ENCODE measurements at regions not wholly inside any gene's neighbourhood (a gene's known extent, or its start where the extent isn't known, plus 50 kb on each side); places are given as distances from the start of the nearest gene placed in this dataset.
"Not testable (repeated sequence)": the region's sequence is repeated elsewhere in the genome, so short reads cannot be mapped to it uniquely, and the experiment has no call there.

GRCh38 chr2:138239902-138240491 is 261.6 kb upstream of the SPOPL start:
- intact Hi-C loops (cut with micrococcal nuclease) = no loop called here
- H3K36me3 Mint-ChIP-seq (ENCODE audit: low read depth) = no peaks in the 10 kb centered on the region
- H3K27me3 Mint-ChIP-seq (ENCODE audit: low read depth) = no peaks in the 10 kb centered on the region
- H3K27ac Mint-ChIP-seq = no peak overlapping the region
- H3K9me3 Mint-ChIP-seq = no peaks in the 10 kb centered on the region
- no peak for DNase-seq (ENCODE audit: low spot score)
- no peak overlapping the region for H3K4me3 Mint-ChIP-seq (ENCODE audit: low read depth)
- H3K4me1 Mint-ChIP-seq (ENCODE audit: low read depth) = no peaks in the 10 kb centered on the region

DNA sequence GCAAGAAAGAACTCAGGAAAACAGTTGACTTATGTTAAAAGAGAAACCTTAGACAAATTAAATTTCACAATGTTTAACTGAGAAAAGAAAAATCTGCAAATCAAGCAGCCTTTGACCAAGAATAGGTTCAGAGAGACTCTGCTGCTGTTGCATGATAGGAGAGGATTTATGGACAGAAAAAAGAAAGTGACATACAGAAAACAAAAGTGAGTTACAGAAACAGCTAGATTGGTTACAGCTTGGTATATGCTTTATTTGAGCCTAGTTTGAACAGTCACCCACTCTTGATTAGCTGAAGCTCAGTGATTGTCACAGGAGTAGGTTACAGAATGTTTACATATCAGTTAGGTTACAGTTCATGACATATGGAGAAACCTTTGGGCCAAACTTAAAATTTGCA is 258.2 kb upstream of the SPOPL start:
- no peaks in the 10 kb centered on the region for H3K27me3 Mint-ChIP-seq (ENCODE audit: low read depth)
- intact Hi-C loops (cut with micrococcal nuclease) = no loop called here
- no peak for DNase-seq (ENCODE audit: low spot score)
- no peaks in the 10 kb centered on the region for H3K4me1 Mint-ChIP-seq (ENCODE audit: low read depth)
- no peaks in the 10 kb centered on the region for H3K9me3 Mint-ChIP-seq
- no peak overlapping the region for H3K27ac Mint-ChIP-seq
- no peak overlapping the region for H3K4me3 Mint-ChIP-seq (ENCODE audit: low read depth)
- H3K36me3 Mint-ChIP-seq (ENCODE audit: low read depth) = no peaks in the 10 kb centered on the region

DNA sequence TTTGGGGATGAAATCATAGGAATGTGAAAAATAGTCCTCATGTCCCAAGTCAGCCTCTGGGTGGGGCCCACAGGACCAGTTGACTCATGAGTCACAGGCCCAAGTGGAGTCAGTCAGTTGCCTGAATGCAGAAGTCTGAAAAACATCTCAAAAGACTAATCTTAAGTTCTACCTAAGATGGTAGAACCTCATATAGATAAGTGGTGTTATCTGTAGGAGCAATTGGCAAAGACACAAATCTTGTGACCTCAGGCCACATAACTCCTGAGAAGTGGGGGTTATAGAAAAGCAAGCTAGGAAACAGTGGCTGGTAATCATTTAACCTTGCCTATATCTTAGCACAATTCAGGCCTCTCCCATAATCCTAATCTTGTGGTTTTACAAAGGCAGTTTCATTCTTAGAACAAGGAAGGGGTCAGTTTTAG is 257.1 kb upstream of the SPOPL start:
- Mint-ChIP-seq H3K27ac (no peak overlapping the region), H3K4me1 (ENCODE audit: low read depth) (no peaks in the 10 kb centered on the region), H3K9me3 (no peaks in the 10 kb centered on the region)

DNA sequence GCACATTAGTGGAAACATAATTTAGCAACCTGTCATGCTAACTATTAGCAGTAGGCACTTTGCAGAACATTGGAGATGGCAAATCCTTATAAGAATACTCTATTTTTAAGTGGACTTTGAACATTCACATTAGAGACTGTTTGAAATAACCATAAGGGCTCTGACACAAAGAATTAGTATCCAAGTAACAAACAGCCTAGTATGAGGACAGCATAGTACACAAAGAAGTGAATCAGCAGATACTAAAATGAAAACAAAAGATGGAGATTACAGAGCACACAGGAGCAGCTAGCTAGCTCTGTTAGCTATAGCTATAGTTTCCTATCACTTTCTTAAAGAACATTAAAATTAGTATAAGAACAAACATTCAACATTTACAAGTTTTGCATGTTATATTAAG is 256.3 kb upstream of the SPOPL start:
- no peaks in the 10 kb centered on the region for H3K36me3 Mint-ChIP-seq (ENCODE audit: low read depth)
- DNase-seq (ENCODE audit: low spot score) = no peak
- no peaks in the 10 kb centered on the region for H3K27me3 Mint-ChIP-seq (ENCODE audit: low read depth)
- H3K27ac Mint-ChIP-seq = no peak overlapping the region
- intact Hi-C loops (cut with micrococcal nuclease) = no loop called here
- H3K9me3 Mint-ChIP-seq = no peaks in the 10 kb centered on the region
- H3K4me1 Mint-ChIP-seq (ENCODE audit: low read depth) = no peaks in the 10 kb centered on the region
- no peak overlapping the region for H3K4me3 Mint-ChIP-seq (ENCODE audit: low read depth)

More for the DNA sequence above, 257.1 kb upstream of the SPOPL start:
- H3K27me3 Mint-ChIP-seq (ENCODE audit: low read depth) = no peaks in the 10 kb centered on the region
- intact Hi-C loops (cut with micrococcal nuclease) = no loop called here
- H3K4me3 Mint-ChIP-seq (ENCODE audit: low read depth) = no peak overlapping the region
- no peak for DNase-seq (ENCODE audit: low spot score)
- H3K36me3 Mint-ChIP-seq (ENCODE audit: low read depth) = no peaks in the 10 kb centered on the region

- Mint-ChIP-seq H3K27ac (no peak overlapping the region), H3K27me3 (ENCODE audit: low read depth) (no peaks in the 10 kb centered on the region), H3K9me3 (no peaks in the 10 kb centered on the region), H3K36me3 (ENCODE audit: low read depth) (no peaks in the 10 kb centered on the region), H3K4me1 (ENCODE audit: low read depth) (no peaks in the 10 kb centered on the region), H3K4me3 (ENCODE audit: low read depth) (no peak overlapping the region)
- no peak for DNase-seq (ENCODE audit: low spot score)
- intact Hi-C loops (cut with micrococcal nuclease) = no loop called here
Observed at GRCh38 chr2:138247302-138247701, 254.3 kb upstream of the SPOPL start.

GRCh38 chr2:138249207-138249606 is 252.4 kb upstream of the SPOPL start:
- H3K27ac Mint-ChIP-seq = no peak overlapping the region
- H3K4me3 Mint-ChIP-seq (ENCODE audit: low read depth) = no peak overlapping the region
- intact Hi-C loops (cut with micrococcal nuclease) = no loop called here
- DNase-seq (ENCODE audit: low spot score) = no peak
- no peaks in the 10 kb centered on the region for H3K9me3 Mint-ChIP-seq
- H3K36me3 Mint-ChIP-seq (ENCODE audit: low read depth) = no peaks in the 10 kb centered on the region
- H3K27me3 Mint-ChIP-seq (ENCODE audit: low read depth) = no peaks in the 10 kb centered on the region
- no peaks in the 10 kb centered on the region for H3K4me1 Mint-ChIP-seq (ENCODE audit: low read depth)

- H3K27me3 Mint-ChIP-seq (ENCODE audit: low read depth); intact Hi-C loops (cut with micrococcal nuclease); H3K36me3 Mint-ChIP-seq (ENCODE audit: low read depth); H3K27ac Mint-ChIP-seq; DNase-seq (ENCODE audit: low spot score); H3K9me3 Mint-ChIP-seq; H3K4me1 Mint-ChIP-seq (ENCODE audit: low read depth); H3K4me3 Mint-ChIP-seq (ENCODE audit: low read depth): not testable (repeated sequence)
Observed at GRCh38 chr2:138250843-138251320, 250.7 kb upstream of the SPOPL start.

DNA sequence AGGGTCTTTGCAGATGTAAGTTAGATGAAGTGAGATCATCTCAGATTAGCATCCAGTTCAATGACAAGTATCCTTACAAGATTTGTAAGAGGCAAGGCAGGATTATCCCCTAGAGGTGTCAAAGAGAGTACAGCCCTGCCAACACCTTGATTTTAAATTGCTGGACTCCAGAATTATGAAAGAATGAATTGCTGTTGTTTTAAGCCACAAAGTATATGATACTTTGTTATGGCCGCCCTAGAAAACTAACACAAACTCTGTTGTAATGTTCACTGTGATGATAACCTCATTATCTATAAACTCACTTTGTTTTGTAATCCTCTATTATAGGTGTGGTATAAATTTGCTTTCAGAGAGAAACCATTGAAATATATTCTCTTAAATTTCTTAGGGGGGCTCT is 249.0 kb upstream of the SPOPL start:
- Mint-ChIP-seq H3K4me3 (ENCODE audit: low read depth) (no peak overlapping the region), H3K9me3 (peaks cover 9% of the 10 kb centered on the region), H3K27me3 (ENCODE audit: low read depth) (no peaks in the 10 kb centered on the region)

GRCh38 chr2:138255670-138256069 is 245.9 kb upstream of the SPOPL start:
- Mint-ChIP-seq H3K27me3 (ENCODE audit: low read depth) (no peaks in the 10 kb centered on the region), H3K4me1 (ENCODE audit: low read depth) (no peaks in the 10 kb centered on the region), H3K27ac (no peak overlapping the region), H3K9me3 (peaks cover 9% of the 10 kb centered on the region), H3K36me3 (ENCODE audit: low read depth) (no peaks in the 10 kb centered on the region), H3K4me3 (ENCODE audit: low read depth) (no peak overlapping the region)
- DNase-seq (ENCODE audit: low spot score) = no peak
- intact Hi-C loops (cut with micrococcal nuclease) = no loop called here

More for the DNA sequence above, 249.0 kb upstream of the SPOPL start:
- no peak overlapping the region for H3K27ac Mint-ChIP-seq
- no peak for DNase-seq (ENCODE audit: low spot score)
- H3K4me1 Mint-ChIP-seq (ENCODE audit: low read depth) = no peaks in the 10 kb centered on the region
- no peaks in the 10 kb centered on the region for H3K36me3 Mint-ChIP-seq (ENCODE audit: low read depth)
- intact Hi-C loops (cut with micrococcal nuclease) = no loop called here

DNA sequence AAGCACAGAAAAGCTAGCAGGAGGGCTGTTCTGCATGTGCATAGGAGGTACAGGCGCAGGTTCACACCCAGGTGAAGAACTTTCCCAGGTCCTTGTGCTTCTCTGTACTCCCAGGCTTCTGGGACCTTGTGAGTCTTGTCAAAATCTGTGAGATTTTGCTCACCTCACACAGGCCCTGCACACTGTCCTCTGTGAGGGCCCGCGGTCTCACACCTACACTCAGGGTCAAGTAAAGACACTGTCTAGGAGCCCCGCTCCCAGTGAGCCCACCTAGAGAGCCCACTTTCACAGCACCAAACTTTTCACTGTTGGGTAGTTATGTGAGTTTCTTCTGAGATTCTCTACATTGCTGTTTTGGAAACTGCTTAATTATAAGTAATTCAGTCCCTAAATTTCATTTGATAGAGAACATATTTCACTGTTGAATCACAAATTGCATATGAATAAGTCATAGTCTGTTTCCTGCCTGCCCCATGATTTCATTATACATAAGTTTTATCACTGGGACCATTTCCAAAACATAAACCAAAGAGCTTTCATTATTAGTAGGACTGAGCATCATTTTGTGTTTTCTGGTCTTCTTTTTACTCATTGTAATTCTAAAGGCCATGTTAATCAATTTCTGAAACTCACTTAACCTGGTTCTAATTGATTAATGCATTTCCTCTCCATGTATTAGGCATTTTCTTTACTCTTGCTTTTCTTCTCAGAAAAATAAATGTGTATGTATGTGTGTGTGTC is 234.2 kb upstream of the SPOPL start:
- Mint-ChIP-seq H3K9me3 (peaks cover 6% of the 10 kb centered on the region), H3K36me3 (ENCODE audit: low read depth) (no peaks in the 10 kb centered on the region)
- no peak for DNase-seq (ENCODE audit: low spot score)

DNA sequence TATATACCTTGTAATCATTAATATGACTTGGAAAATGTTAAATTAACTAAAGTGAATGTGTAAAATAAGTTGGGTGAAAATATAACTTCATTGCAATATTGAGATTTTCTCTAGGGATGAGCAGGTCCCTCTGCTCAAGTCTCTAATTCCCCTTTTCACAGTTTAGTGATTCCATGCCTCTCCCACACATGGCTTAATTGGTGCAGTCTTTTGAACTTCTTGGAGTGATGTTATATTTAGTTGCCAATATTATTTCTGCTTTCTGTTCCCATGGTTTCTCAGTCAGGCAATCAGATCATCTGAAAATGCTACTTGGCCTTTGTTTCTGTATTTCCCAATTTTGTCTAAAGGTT is 233.7 kb upstream of the SPOPL start:
- no peaks in the 10 kb centered on the region for H3K36me3 Mint-ChIP-seq (ENCODE audit: low read depth)
- peaks cover 3% of the 10 kb centered on the region for H3K4me1 Mint-ChIP-seq (ENCODE audit: low read depth)
- DNase-seq (ENCODE audit: low spot score) = no peak
- no peaks in the 10 kb centered on the region for H3K27me3 Mint-ChIP-seq (ENCODE audit: low read depth)
- H3K27ac Mint-ChIP-seq = no peak overlapping the region
- intact Hi-C loops (cut with micrococcal nuclease) = no loop called here
- H3K4me3 Mint-ChIP-seq (ENCODE audit: low read depth) = no peak overlapping the region
- peaks cover under 1% of the 10 kb centered on the region for H3K9me3 Mint-ChIP-seq

More for the DNA sequence above, 234.2 kb upstream of the SPOPL start:
- intact Hi-C loops (cut with micrococcal nuclease) = no loop called here
- no peak overlapping the region for H3K4me3 Mint-ChIP-seq (ENCODE audit: low read depth)
- no peaks in the 10 kb centered on the region for H3K27me3 Mint-ChIP-seq (ENCODE audit: low read depth)
- no peak overlapping the region for H3K27ac Mint-ChIP-seq
- H3K4me1 Mint-ChIP-seq (ENCODE audit: low read depth) = peaks cover 3% of the 10 kb centered on the region

DNA sequence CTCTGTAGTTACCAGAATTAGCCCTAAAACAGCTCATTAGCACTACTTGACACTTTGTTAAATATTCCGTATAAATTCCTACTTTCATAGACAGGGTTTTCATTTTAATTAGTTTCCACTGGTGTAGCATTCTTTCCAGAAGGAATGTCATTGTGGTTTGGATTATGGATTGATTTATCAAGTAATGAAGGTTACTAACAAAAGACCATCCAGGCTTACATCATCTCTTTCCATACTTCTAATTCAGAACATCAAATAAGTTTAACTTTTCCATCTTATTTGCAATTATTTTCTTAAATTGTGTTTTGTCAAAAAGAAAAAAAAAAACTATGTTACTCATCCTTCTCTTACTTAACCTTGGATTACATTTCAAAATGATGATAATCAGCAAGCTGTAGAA is 231.8 kb upstream of the SPOPL start:
- Mint-ChIP-seq H3K27ac (no peak overlapping the region), H3K4me1 (ENCODE audit: low read depth) (peaks cover 3% of the 10 kb centered on the region), H3K27me3 (ENCODE audit: low read depth) (no peaks in the 10 kb centered on the region), H3K36me3 (ENCODE audit: low read depth) (no peaks in the 10 kb centered on the region), H3K4me3 (ENCODE audit: low read depth) (no peak overlapping the region), H3K9me3 (no peaks in the 10 kb centered on the region)
- intact Hi-C loops (cut with micrococcal nuclease) = no loop called here
- DNase-seq (ENCODE audit: low spot score) = no peak

DNA sequence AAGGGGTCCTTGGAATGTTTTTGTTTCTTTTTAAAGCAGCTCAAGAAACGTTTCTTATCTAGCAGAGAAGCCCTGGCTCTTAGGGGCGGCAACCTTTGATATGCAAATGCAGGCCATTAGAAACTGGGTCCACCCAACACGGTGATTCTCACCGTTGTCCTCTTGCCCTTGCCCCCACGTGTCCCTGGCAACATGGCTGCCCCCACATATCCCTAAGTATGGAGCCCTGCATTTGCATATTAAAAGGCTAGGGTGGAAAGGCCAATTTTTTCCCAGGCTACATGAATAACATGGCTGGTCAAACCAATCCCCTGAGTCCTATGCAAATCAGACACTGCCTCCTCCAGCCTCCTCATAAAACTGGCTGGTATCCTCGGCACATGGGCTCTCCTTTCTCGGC is 230.1 kb upstream of the SPOPL start:
- Mint-ChIP-seq H3K27me3 (ENCODE audit: low read depth) (no peaks in the 10 kb centered on the region), H3K9me3 (no peaks in the 10 kb centered on the region)
- intact Hi-C loops (cut with micrococcal nuclease) = no loop called here

More for the DNA sequence above, 230.1 kb upstream of the SPOPL start:
- peaks cover 3% of the 10 kb centered on the region for H3K4me1 Mint-ChIP-seq (ENCODE audit: low read depth)
- H3K27ac Mint-ChIP-seq = no peak overlapping the region
- H3K4me3 Mint-ChIP-seq (ENCODE audit: low read depth) = no peak overlapping the region
- no peaks in the 10 kb centered on the region for H3K36me3 Mint-ChIP-seq (ENCODE audit: low read depth)
- DNase-seq (ENCODE audit: low spot score) = no peak
